Activated naive CD4-positive, alpha-beta T cell treated with anti-CD3 and anti-CD28 coated beads for 36 hours (primary cell): ENCODE measurements at regions not wholly inside any gene's neighbourhood (a gene's known extent, or its start where the extent isn't known, plus 50 kb on each side); places are given as distances from the start of the nearest gene placed in this dataset.

Experiments used
- CTCF ChIA-PET: fragments of 350-600 bp; sonication (Branson Sonifier 250); formaldehyde crosslinking; loops from one replicate; lab custom pipeline; 2021; ENCODE audit warnings: antibody characterized with exemption; lab: Charles Lee
- DNase-seq: peaks from one replicate; pipeline ENCODE4 v3.0.0-alpha.2; 2020
- H3K27ac Mint-ChIP-seq: one replicate; pipeline ENCODE4 v1.8.0; 2021; ENCODE audit warnings: mild to moderate bottlenecking, mixed read lengths
- H3K27me3 Mint-ChIP-seq: one replicate; pipeline ENCODE4 v1.8.0; 2021; ENCODE audit warnings: low read depth, mixed read lengths
- H3K36me3 Mint-ChIP-seq: one replicate; pipeline ENCODE4 v1.8.0; 2021; ENCODE audit warnings: low read depth, mixed read lengths
- H3K4me1 Mint-ChIP-seq: one replicate; pipeline ENCODE4 v1.8.0; 2021; ENCODE audit warnings: low read depth, mixed read lengths
- H3K4me3 Mint-ChIP-seq: one replicate; pipeline ENCODE4 v1.8.0; 2021; ENCODE audit warnings: mild to moderate bottlenecking, moderate library complexity, mixed read lengths
- H3K9me3 Mint-ChIP-seq: one replicate; pipeline ENCODE4 v1.8.0; 2021; ENCODE audit warnings: mixed read lengths
- intact Hi-C: fragments of 100-400 bp; cut with micrococcal nuclease; formaldehyde crosslinking; loops from one replicate; pipeline ENCODE4 v1.15.1; 2023

DNA sequence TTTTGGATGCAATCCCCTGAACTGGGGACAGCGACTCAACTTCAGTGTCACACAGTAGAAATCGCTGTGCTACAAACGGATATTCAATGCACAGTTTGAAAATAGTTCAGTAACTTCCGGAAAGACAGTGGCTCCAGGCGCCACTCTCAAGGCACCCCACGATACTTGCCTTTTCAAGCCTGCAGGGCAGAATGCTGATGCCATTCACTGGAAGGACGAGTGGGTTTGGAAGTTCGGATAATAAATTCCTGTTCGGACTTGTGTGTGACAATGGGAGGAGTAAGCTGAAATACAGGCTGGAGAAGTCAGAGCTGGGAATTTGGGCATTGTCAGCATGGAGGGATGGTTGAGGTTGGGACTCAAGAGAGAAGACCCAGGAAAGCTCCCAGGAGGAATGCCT lies 64.3 kb upstream of the HELT start:
- intact Hi-C loops = no loop called here
- no peaks in the 10 kb centered on the region for H3K4me1 Mint-ChIP-seq
- CTCF ChIA-PET = no interaction called here
- H3K9me3 Mint-ChIP-seq = no peaks in the 10 kb centered on the region
- H3K4me3 Mint-ChIP-seq = no peak overlapping the region
- H3K27ac Mint-ChIP-seq = no peak overlapping the region
- no peak for DNase-seq
- no peaks in the 10 kb centered on the region for H3K27me3 Mint-ChIP-seq
- no peaks in the 10 kb centered on the region for H3K36me3 Mint-ChIP-seq

DNA sequence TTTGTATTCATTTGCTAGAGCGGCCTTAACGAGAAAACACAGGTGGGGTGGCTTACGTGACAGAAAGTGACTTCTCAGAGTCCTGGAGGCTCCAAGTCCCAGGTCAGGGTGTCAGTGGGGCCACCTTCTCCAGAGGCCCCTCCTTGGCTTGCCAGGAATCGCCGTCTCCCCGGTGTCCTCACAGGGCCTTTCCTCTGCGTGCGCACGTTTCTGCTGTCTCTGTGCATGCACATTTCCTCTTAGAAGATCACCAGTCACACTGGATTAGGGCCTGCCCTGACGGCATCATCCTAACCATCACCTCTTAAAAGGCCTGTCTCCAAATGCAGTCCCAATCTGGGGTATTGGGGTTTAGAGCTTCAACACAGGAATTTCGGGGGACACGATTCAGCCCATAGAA lies 63.8 kb upstream of the HELT start:
- Mint-ChIP-seq H3K36me3 (no peaks in the 10 kb centered on the region), H3K4me3 (no peak overlapping the region), H3K4me1 (no peaks in the 10 kb centered on the region), H3K9me3 (no peaks in the 10 kb centered on the region), H3K27me3 (no peaks in the 10 kb centered on the region), H3K27ac (no peak overlapping the region)
- CTCF ChIA-PET = no interaction called here
- no peak for DNase-seq
- intact Hi-C loops = no loop called here

DNA sequence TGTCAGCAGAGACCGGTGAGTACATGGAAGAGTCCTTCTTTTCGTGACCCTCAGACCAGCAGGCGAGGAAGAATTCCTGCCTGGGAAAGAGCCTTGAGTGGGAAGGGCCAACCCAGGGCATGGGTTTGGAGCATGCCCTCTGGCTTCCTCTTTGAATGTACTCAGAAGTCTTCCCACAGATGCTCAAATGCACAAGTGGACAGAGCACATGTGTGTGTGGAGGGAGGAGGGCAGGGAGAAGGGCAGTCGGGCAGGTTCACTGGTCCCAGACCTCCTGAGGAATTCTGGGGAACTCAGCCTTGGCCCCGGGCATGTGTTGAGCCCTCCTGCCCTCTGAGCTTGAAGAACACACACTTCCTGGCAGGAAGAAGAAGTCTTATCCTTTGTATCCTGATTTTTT lies 63.2 kb upstream of the HELT start:
- H3K4me3 Mint-ChIP-seq = no peak overlapping the region

DNA sequence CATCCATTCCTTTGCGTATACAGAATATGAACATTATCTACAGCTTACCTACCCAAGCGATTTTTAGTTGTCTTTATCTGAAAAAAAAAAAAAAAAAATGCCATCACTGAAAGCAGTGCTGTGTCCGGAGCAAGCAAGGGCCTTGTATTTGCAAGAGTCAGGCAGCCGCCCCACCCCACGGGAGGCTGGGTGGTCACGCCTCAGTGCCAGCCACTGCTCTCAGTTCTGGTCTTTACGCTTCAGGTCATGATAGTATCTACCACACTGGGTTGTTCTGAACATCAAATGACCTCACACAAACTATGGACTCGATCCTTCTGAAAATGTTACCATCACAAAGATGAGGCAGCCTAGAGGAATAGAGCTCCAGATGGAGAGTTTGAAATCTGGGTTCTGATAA lies 62.7 kb upstream of the HELT start:
- no peaks in the 10 kb centered on the region for H3K27me3 Mint-ChIP-seq
- H3K36me3 Mint-ChIP-seq = no peaks in the 10 kb centered on the region

More for the DNA sequence above, 63.2 kb upstream of the HELT start:
- no peaks in the 10 kb centered on the region for H3K4me1 Mint-ChIP-seq
- intact Hi-C loops = no loop called here
- DNase-seq = no peak
- H3K27me3 Mint-ChIP-seq = no peaks in the 10 kb centered on the region
- no peaks in the 10 kb centered on the region for H3K9me3 Mint-ChIP-seq
- H3K36me3 Mint-ChIP-seq = no peaks in the 10 kb centered on the region
- CTCF ChIA-PET = no interaction called here
- H3K27ac Mint-ChIP-seq = no peak overlapping the region

DNA sequence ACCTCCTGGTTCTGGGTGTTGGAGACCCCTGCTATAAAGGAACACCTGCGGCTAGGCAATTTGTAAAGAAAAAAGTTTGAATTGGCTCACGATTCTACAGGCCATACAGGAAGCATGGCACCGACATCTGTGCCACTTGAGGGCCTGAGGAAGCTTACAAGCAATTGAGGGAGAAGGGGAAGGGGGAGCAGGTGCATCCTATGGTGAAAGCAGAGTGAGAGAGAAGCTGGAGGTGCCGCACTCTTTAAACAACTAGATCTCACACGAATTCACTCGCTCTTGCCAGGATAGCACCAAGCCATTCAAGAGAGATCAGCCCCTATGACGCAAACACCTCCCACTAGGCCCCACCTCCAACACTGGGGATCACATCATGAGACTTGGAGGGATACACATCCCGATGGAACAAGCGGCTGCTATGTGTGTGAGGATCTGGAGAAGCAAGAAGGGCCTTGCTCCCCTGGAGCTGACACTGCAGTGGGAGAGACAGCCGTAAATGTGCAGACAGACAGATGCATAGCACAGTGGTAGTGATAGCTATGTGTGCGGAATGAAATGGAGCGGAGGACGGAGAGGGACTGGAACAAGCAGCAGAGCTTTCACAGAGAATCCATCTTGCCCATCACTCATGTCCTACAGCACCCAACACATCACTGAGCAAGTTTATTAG lies 60.7 kb upstream of the HELT start:
- Mint-ChIP-seq H3K27ac (no peak overlapping the region), H3K9me3 (no peaks in the 10 kb centered on the region), H3K36me3 (no peaks in the 10 kb centered on the region), H3K4me3 (no peak overlapping the region), H3K4me1 (no peaks in the 10 kb centered on the region), H3K27me3 (no peaks in the 10 kb centered on the region)
- no peak for DNase-seq
- intact Hi-C loops = no loop called here
- CTCF ChIA-PET = no interaction called here

More for the DNA sequence above, 62.7 kb upstream of the HELT start:
- CTCF ChIA-PET = no interaction called here
- intact Hi-C loops = no loop called here
- Mint-ChIP-seq H3K27ac (no peak overlapping the region), H3K9me3 (no peaks in the 10 kb centered on the region), H3K4me1 (no peaks in the 10 kb centered on the region), H3K4me3 (no peak overlapping the region)
- no peak for DNase-seq

DNA sequence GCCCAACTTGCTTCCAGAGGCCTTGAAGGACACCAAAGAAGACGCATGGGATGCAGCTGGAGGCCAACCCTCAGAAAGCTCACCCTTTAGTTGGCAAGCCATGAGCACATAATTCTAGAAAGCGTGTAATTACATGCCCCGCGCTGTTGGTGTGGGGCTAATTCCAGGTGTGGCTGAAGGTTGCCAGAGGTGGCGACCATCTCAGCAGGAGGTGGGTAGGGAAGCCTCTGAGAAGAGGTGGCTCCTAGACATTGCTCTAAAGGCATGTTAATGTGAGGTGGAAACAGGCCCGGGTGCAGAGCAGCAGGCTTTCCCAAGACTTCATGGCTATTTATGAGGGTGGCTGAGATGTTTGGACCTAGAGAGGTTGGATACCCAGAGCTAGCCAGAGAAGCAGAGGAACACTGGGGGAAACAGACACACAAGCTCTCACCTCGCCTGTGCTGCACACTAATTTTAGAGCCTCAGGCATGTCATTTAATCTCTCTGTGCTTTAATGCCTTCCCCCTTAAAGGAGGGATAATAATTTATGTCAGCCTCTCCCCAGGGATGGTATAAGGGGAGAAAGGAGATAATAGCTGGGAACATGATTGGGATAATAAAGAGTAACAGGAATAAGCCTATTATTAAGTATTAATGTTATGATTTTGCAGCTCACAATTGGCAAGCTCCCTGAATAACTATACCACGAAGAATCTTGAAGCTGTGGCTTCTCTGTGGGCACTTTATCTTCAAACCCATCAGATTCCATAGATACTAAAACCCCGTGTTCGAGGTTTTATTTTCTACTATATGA lies 60.0 kb upstream of the HELT start:
- Mint-ChIP-seq H3K36me3 (no peaks in the 10 kb centered on the region), H3K4me3 (no peak overlapping the region), H3K27me3 (no peaks in the 10 kb centered on the region), H3K9me3 (no peaks in the 10 kb centered on the region), H3K27ac (no peak overlapping the region), H3K4me1 (no peaks in the 10 kb centered on the region)
- CTCF ChIA-PET = interaction anchor here (1.1 to 1.2 kb wide), 2 partner anchors 17 to 47 kb away, joined by 3 read pairs; no protein-coding TSS in a partner anchor
- intact Hi-C loops = no loop called here
- DNase-seq = no peak

DNA sequence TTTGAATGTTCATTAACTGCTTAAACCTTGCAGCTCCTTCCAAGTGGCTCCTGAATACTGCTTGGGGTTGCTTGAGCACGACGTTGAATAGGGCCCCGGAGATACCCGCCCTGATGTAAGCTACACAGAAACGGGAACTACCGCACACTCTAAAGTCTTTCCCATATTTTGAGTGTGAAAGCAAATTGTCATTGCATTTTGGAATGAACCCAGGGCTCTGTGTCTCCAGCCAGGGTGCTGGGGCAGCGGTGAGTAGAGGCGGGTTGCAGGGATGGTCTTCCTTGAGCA lies 59.4 kb upstream of the HELT start:
- Mint-ChIP-seq H3K36me3 (no peaks in the 10 kb centered on the region), H3K4me1 (no peaks in the 10 kb centered on the region), H3K4me3 (no peak overlapping the region), H3K27me3 (no peaks in the 10 kb centered on the region), H3K9me3 (no peaks in the 10 kb centered on the region), H3K27ac (no peak overlapping the region)
- intact Hi-C loops = no loop called here
- CTCF ChIA-PET = interaction anchor here (1.1 to 1.2 kb wide), 2 partner anchors 16 to 47 kb away, joined by 3 read pairs; no protein-coding TSS in a partner anchor
- DNase-seq = no peak

DNA sequence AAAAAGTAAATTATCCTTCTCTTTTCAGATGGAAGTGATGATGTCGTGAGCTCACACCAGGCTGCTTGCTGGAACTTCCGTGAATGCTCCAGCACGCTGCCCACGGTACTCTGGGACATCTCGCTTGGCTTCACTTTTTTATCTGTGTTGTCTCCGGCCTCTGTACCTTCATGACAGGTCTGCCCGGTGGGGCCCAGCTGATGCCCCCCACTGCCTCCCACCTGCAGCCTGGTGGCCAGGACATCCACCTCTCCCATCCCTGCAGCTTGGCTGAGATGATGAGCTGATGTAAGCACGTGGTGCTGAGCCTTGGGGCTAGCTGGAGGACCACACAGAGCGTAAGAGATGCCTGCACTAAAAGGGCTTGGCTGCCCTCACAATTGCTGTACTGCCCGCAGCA lies 59.0 kb upstream of the HELT start:
- no peak overlapping the region for H3K27ac Mint-ChIP-seq
- no peaks in the 10 kb centered on the region for H3K27me3 Mint-ChIP-seq
- no peaks in the 10 kb centered on the region for H3K9me3 Mint-ChIP-seq
- DNase-seq = no peak
- CTCF ChIA-PET = interaction anchor here (0.6 to 1.2 kb wide), 3 partner anchors 16 to 811 kb away, joined by 3 read pairs; no protein-coding TSS in a partner anchor
- H3K36me3 Mint-ChIP-seq = no peaks in the 10 kb centered on the region
- H3K4me1 Mint-ChIP-seq = no peaks in the 10 kb centered on the region
- intact Hi-C loops = no loop called here
- H3K4me3 Mint-ChIP-seq = no peak overlapping the region

DNA sequence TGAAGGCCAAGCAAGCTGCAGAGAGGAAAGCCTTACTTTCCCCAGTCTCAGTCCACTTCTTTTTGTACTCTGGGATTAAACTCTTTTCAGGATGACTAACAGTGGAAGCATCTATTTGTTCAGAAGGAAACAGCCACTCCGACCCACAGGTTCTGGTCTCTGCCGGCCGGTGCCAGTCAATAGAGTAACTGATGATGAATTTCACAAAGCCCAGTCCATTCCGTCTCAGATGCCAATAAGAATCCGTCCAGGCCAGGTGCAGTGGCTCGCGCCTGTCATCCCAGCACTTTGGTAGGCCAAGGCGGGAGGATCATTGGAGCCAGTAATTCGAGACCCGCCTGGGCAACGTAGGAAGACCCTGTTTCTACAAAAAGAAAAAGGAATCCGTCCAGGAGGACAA lies 58.5 kb upstream of the HELT start:
- H3K4me3 Mint-ChIP-seq = no peak overlapping the region
- H3K27ac Mint-ChIP-seq = no peak overlapping the region
- no peaks in the 10 kb centered on the region for H3K27me3 Mint-ChIP-seq
- DNase-seq = no peak
- H3K36me3 Mint-ChIP-seq = no peaks in the 10 kb centered on the region
- peaks cover under 1% of the 10 kb centered on the region for H3K9me3 Mint-ChIP-seq
- no peaks in the 10 kb centered on the region for H3K4me1 Mint-ChIP-seq
- intact Hi-C loops = loop anchor here (10.0 kb wide), 1 partner anchor 675 kb away; no protein-coding TSS in a partner anchor
- CTCF ChIA-PET = interaction anchor here (0.6 kb wide), 1 partner anchor 812 kb away, joined by 3 read pairs; no protein-coding TSS in a partner anchor

DNA sequence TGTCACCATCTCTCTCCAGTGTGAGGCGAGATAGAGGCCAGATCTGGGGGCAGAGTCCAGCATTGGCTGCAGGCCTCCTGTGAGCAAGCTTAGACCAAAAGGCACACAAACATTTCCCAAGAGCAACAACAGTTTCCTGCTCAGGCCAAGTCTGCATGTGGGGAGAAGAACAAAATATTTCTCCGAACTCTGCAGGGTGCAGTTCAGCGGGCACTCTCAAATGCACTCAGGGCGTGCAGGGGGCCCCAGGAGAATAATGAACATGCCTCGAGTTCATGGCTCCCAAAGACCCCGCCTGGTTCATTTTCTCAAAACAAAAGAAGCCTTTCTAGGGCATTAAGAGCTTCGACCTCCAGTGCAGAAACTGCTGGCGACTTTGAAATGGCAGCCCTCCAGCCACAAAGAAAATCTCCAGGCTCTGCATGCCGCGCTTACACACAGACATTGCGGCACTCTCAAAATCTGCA lies 57.8 kb upstream of the HELT start:
- peaks cover 3% of the 10 kb centered on the region for H3K9me3 Mint-ChIP-seq
- CTCF ChIA-PET = no interaction called here
- intact Hi-C loops = loop anchor here (10.0 kb wide), 1 partner anchor 676 kb away; no protein-coding TSS in a partner anchor
- peaks cover 3% of the 10 kb centered on the region for H3K36me3 Mint-ChIP-seq
- no peak overlapping the region for H3K4me3 Mint-ChIP-seq
- DNase-seq = no peak
- H3K27me3 Mint-ChIP-seq = no peaks in the 10 kb centered on the region
- H3K27ac Mint-ChIP-seq = no peak overlapping the region
- H3K4me1 Mint-ChIP-seq = peaks cover 3% of the 10 kb centered on the region

DNA sequence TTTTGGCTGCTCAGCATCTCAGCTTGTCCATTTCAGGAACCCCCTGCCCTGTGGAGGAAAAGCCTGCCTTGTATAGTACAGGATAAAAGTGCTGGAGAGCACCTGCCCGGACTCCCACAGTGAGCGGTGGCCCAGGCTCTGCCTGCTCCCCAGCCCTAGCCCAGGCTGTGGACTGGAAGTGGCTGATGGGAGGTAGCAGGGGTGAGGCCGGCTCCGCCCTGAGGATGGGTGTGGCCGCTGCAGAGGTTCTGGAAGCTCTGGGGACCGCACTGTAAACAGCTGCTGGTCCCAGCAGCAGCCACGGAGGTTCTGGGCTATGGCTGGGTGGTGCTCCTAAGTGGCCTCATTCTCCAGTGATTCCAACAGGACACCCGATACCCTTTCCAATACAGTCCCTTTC lies 56.6 kb upstream of the HELT start:
- DNase-seq = no peak
- intact Hi-C loops = loop anchor here (10.0 kb wide), 1 partner anchor 677 kb away; no protein-coding TSS in a partner anchor
- peaks cover 3% of the 10 kb centered on the region for H3K36me3 Mint-ChIP-seq
- peaks cover 3% of the 10 kb centered on the region for H3K9me3 Mint-ChIP-seq
- CTCF ChIA-PET = no interaction called here
- H3K27ac Mint-ChIP-seq = no peak overlapping the region
- no peaks in the 10 kb centered on the region for H3K27me3 Mint-ChIP-seq
- peaks cover 3% of the 10 kb centered on the region for H3K4me1 Mint-ChIP-seq
- no peak overlapping the region for H3K4me3 Mint-ChIP-seq

DNA sequence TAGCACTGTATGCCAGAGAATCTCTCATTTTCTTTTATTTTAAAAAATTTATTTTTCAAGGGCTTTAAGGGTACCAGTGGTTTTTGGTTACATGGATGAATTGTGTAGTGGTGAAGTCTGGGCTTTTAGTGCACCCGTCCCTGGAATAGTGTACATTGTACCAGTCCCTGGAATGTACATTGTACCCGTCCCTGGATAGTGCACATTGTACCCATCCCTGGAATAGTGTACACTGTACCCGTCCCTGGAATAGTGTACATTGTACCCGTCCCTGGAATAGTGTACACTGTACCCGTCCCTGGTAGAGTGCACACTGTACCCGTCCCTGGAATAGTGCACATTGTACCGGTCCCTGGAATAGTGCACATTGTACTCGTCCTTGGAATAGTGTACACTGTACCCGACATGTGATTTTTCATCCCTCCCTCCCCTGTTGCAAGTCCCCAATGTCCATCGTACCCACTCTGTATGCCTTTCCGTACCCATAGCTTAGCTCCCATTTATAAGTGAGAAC lies 56.1 kb upstream of the HELT start:
- Mint-ChIP-seq H3K4me1 (peaks cover 3% of the 10 kb centered on the region), H3K27me3 (no peaks in the 10 kb centered on the region), H3K36me3 (peaks cover 3% of the 10 kb centered on the region), H3K27ac (no peak overlapping the region), H3K9me3 (peaks cover 3% of the 10 kb centered on the region), H3K4me3 (no peak overlapping the region)
- CTCF ChIA-PET = no interaction called here
- intact Hi-C loops = loop anchor here (10.0 kb wide), 1 partner anchor 677 kb away; no protein-coding TSS in a partner anchor
- DNase-seq = no peak
